Effector memory CD4-positive, alpha-beta T cell (primary cell): ENCODE measurements at regions not wholly inside any gene's neighbourhood (a gene's known extent, or its start where the extent isn't known, plus 50 kb on each side); places are given as distances from the start of the nearest gene placed in this dataset.
"Not testable (repeated sequence)": the region's sequence is repeated elsewhere in the genome, so short reads cannot be mapped to it uniquely, and the experiment has no call there.

Experiments
- DNase-seq, 3 donors: peaks; one replicate each; pipeline ENCODE4 v3.0.0-alpha.2; 2020
- H3K27ac ChIP-seq: 2 replicates; pipeline ENCODE4 v1.7.0; 2013; ENCODE audit warnings: mild to moderate bottlenecking, low read length, moderate library complexity; ENCODE audit not compliant: insufficient read depth, poor library complexity, severe bottlenecking
- H3K27me3 ChIP-seq: replicated peaks from 2 replicates; pipeline ENCODE4 v1.7.0; 2013; ENCODE audit warnings: mild to moderate bottlenecking, low read length; ENCODE audit not compliant: insufficient read depth, control insufficient read depth, poor library complexity, severe bottlenecking
- H3K36me3 ChIP-seq: 2 replicates; pipeline ENCODE4 v1.7.0; 2013; ENCODE audit warnings: mild to moderate bottlenecking, low read length, moderate library complexity; ENCODE audit not compliant: control insufficient read depth, insufficient read depth
- H3K4me1 ChIP-seq: 2 replicates; pipeline ENCODE4 v1.7.0; 2013; ENCODE audit warnings: low read length, mild to moderate bottlenecking; ENCODE audit not compliant: control insufficient read depth, insufficient read depth, poor library complexity, severe bottlenecking
- H3K4me3 ChIP-seq: 2 replicates; pipeline ENCODE4 v1.7.0; 2013; ENCODE audit warnings: low read length, low read depth, mild to moderate bottlenecking; ENCODE audit not compliant: insufficient read depth, poor library complexity, severe bottlenecking
- H3K9me3 ChIP-seq: 2 replicates; pipeline ENCODE4 v1.7.0; 2013; ENCODE audit warnings: mild to moderate bottlenecking, low read length, moderate library complexity; ENCODE audit not compliant: control insufficient read depth

DNA sequence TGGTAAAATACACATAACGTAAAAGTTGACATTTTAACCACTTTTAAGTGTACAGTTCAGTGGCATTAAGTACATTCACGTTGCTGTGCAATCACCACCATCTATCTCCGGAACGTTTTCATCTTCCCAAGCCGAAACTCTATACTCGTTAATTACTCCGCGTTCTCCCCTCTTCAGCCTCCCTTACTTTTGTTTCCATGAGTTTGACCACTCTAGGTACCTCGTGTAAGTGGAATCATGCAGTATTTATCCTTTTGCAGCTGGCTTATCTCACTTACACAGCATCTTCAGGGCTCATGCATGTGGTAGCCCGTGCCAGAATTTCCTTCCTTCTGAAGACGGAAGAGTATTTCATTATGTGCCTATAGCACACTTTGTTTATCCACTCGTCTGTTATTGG is 225.2 kb downstream of the SLC4A3 start:
- no peaks in the 10 kb centered on the region for H3K36me3 ChIP-seq
- DNase-seq: no peak
- no peak overlapping the region for H3K4me3 ChIP-seq
- no peak overlapping the region for H3K27ac ChIP-seq
- H3K9me3 ChIP-seq: no peaks in the 10 kb centered on the region
- peaks cover 3% of the 10 kb centered on the region for H3K27me3 ChIP-seq
- no peaks in the 10 kb centered on the region for H3K4me1 ChIP-seq

DNA sequence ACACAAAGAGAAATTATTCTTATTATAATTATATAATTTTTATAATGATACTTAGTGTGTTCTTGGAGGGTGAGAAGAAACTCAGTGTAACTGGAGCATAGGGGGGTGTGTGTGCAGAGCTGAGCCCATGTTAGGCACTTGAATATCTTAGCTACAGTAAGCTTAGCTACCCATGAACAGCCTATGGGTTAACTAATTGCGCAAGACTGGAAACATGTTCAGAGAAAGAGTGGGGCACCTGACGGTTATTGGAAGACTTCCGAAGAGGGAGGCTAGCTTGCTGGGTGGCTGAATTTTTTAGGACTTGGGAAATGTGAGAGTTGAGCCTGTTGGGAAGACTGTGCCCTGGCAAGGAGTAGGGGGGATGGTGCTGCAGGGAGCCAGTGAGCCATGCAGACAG is 229.2 kb downstream of the SLC4A3 start:
- Histone ChIP-seq H3K9me3 (no peaks in the 10 kb centered on the region), H3K4me1 (no peaks in the 10 kb centered on the region), H3K27me3 (peaks cover 3% of the 10 kb centered on the region), H3K36me3 (no peaks in the 10 kb centered on the region), H3K4me3 (no peak overlapping the region), H3K27ac (no peak overlapping the region)
- no peak for DNase-seq

DNA sequence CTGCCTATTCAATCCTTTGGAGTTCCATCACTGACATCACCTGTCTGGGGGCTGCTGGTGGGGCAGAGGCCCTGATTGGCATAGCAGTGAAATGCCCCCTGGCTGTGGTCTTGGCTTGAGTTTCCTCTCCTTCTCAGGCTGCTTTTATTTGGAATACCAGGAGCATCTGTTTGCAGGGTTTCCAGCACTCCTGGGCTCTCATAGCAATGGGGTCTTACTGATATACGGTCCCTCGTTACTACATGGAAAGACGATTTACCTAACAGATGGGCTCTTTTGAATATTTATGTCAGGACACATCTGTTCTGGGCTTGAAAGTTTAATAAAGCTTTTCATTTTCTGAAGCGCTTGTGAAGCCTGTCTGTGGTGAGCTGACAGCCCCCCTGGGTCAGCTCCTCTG is 230.3 kb downstream of the SLC4A3 start:
- no peaks in the 10 kb centered on the region for H3K36me3 ChIP-seq
- H3K27ac ChIP-seq: no peak overlapping the region
- no peak overlapping the region for H3K4me3 ChIP-seq
- no peak for DNase-seq
- H3K27me3 ChIP-seq: peaks cover 3% of the 10 kb centered on the region
- H3K9me3 ChIP-seq: no peaks in the 10 kb centered on the region
- no peaks in the 10 kb centered on the region for H3K4me1 ChIP-seq

DNA sequence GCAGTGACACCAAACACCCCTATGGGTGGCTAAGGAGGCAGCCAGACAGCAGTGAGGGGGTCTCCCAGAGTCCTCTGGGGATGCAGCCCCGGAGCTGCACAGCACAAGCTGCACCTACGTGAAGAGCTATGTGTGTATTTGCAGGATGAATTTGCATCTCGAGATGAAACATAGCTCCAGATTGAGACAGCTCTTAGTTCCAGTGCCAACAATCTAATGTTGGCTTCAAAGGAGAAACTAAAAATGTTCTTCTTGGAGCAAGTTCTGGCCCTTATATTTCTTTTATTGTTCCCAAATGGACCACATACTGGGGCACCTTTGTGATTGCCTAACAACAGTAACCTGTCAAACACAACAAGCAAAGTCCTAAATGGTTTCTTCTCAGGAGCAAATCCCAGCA is 233.9 kb downstream of the SLC4A3 start:
- Histone ChIP-seq H3K9me3 (no peaks in the 10 kb centered on the region), H3K4me3 (no peak overlapping the region), H3K36me3 (no peaks in the 10 kb centered on the region), H3K27me3 (no peaks in the 10 kb centered on the region), H3K4me1 (no peaks in the 10 kb centered on the region), H3K27ac (no peak overlapping the region)
- DNase-seq: no peak

DNA sequence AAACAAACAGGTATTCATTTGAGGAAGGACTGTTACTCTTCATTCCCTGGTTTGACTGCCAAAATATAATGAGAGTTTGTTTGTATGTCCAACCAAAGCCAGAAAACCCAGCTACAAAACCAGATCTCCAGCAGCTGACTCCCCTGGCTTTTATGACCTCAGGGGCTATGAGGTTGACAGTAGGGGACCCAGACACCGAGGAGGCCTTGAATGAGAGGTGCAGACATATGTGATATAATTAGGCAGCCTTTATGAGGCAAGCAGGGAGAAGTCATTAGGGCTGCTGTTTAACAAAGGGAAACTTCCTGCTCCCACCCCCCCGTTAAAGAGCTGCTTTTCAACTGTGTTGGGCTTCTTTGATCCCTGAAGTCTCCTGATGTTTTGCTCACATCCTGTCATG is 236.7 kb downstream of the SLC4A3 start:
- no peak for DNase-seq
- no peaks in the 10 kb centered on the region for H3K4me1 ChIP-seq
- no peaks in the 10 kb centered on the region for H3K9me3 ChIP-seq
- no peak overlapping the region for H3K27ac ChIP-seq
- no peak overlapping the region for H3K4me3 ChIP-seq
- no peaks in the 10 kb centered on the region for H3K36me3 ChIP-seq
- no peaks in the 10 kb centered on the region for H3K27me3 ChIP-seq

DNA sequence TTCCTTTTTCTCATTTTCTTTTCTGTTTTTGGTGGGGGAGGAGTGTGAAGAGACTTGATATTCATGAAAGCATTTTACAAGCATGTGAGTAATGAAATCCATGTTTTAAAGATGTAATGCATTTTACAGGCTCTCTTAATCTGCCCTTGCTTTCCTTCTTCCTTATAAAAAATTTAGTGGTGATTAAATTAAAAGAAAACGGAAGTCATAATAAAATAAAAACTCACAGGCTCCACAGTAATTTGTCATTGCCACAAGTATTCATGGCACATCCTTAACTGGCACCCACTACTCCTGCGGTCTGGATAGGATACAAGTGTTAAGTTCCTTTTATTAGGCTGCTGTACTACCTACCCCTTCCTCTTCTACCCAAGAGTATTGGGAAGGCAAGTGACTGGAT is 241.2 kb downstream of the SLC4A3 start:
- Histone ChIP-seq H3K4me1 (no peaks in the 10 kb centered on the region), H3K27ac (no peak overlapping the region), H3K9me3 (no peaks in the 10 kb centered on the region), H3K27me3 (no peaks in the 10 kb centered on the region), H3K4me3 (no peak overlapping the region), H3K36me3 (no peaks in the 10 kb centered on the region)
- no peak for DNase-seq

DNA sequence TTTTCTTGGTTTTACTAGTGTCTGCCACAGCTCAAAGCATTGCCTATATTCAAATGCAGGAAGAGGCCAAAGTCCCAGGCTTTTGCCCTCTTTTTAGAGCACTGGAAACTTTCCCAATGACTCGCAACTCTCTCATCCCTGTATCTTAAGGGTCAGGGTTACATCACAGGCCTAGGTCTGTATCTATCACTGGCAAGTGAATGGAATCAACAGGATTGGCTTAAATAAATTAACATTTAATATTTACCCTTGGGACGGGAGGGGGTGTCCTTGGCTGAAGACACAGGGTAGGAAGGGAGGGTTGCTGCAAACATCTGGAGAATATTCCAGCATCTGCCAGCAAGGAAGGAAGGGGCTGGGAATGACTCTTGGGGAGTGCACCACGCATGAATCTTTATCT is 242.6 kb downstream of the SLC4A3 start:
- DNase-seq: no peak
- Histone ChIP-seq H3K27me3 (no peaks in the 10 kb centered on the region), H3K36me3 (no peaks in the 10 kb centered on the region), H3K4me1 (no peaks in the 10 kb centered on the region), H3K4me3 (no peak overlapping the region), H3K9me3 (no peaks in the 10 kb centered on the region), H3K27ac (no peak overlapping the region)

DNA sequence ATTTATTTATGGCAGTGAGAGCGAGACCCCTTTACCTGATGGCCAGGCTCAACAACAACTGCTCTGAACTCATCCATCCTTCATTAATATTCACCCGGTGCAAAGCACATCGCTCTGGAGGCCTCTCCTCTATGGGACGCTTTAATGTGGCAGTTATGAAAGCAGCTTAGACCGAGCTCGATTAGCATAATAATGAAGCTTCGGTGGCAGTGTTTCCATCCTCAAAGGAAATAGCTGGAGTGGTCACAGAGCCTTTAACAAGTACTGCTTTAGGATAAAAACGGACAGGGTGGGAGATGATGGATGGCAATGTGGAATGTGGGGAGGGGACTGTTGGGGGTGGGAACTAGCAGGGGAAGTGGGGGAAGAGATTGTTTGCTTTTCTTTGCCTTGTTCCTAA is 243.9 kb downstream of the SLC4A3 start:
- no peaks in the 10 kb centered on the region for H3K4me1 ChIP-seq
- H3K27me3 ChIP-seq: no peaks in the 10 kb centered on the region
- H3K4me3 ChIP-seq: no peak overlapping the region
- H3K9me3 ChIP-seq: no peaks in the 10 kb centered on the region
- H3K36me3 ChIP-seq: no peaks in the 10 kb centered on the region
- no peak overlapping the region for H3K27ac ChIP-seq
- no peak for DNase-seq

DNA sequence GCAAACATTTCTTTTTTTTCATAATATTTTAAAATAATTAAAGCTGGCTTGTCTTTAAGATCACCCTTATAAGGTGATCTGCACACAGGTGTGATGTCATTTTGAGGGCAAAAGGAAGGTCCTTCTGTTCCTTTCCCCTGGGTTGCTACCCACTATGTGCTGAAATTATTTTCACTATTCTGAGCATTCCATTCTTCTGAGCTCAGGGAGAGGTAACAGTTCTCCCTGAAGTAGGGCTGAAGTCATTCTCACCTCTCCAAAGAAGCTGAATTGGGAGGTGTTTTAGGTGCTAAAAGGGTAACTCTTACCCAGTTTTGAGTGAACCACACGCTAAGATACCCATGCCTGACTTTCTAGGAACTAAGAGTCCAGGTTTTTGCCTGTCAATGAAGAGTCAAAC is 247.6 kb downstream of the SLC4A3 start:
- Histone ChIP-seq H3K4me1 (no peaks in the 10 kb centered on the region), H3K27ac (no peak overlapping the region), H3K36me3 (no peaks in the 10 kb centered on the region), H3K27me3 (no peaks in the 10 kb centered on the region), H3K4me3 (no peak overlapping the region), H3K9me3 (no peaks in the 10 kb centered on the region)
- DNase-seq: no peak

DNA sequence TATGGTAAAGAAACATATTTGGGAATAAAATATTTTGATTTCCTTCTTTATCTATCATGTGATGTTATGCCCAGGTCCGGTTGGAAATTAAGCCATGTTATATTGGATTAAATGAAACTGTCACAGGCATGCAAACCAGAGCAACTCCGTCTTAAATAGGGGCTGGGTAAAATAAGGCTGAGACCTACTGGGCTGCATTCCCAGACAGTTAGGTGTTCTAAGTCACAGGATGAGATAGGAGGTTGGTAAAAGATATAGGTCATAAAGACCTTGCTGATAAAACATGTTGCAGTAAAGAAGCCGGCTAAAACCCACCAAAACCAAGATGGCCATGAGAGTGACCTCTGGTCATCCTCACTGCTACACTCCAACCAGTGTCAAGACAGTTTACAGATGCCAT is 248.6 kb downstream of the SLC4A3 start:
- not testable (repeated sequence) for H3K27me3 ChIP-seq

DNA sequence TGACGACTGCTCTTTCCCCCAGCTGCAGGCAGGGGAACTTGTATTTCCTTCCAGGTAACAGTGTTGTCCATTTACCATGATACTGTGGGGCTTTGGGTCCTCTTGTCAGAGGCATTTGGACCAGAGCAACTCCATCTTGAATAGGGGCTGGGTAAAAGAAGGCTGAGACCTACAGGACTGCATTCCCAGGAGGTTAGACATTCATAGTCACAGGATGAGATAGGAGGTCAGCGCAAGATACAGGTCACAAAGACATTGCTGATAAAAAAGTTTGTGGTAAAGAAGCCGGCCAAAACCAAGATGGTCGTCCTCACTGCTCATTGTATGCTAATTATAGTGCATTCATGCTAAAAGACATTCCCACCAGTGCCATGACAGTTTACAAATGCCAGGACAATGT is 249.5 kb downstream of the SLC4A3 start:
- no peak for DNase-seq
- Histone ChIP-seq H3K27me3 (no peaks in the 10 kb centered on the region), H3K27ac (no peak overlapping the region), H3K9me3 (no peaks in the 10 kb centered on the region), H3K4me1 (no peaks in the 10 kb centered on the region), H3K36me3 (no peaks in the 10 kb centered on the region), H3K4me3 (no peak overlapping the region)

More for the DNA sequence above, 248.6 kb downstream of the SLC4A3 start:
- H3K4me3 ChIP-seq, H3K27ac ChIP-seq, H3K4me1 ChIP-seq, H3K36me3 ChIP-seq, H3K9me3 ChIP-seq, DNase-seq: not testable (repeated sequence)
